GM21390 (cell line): ENCODE measurements at regions not wholly inside any gene's neighbourhood (a gene's known extent, or its start where the extent isn't known, plus 50 kb on each side); places are given as distances from the start of the nearest gene placed in this dataset.

Experiments
- ATAC-seq: cut with Tn5 transposase; IDR thresholded peaks from one replicate; pipeline ENCODE4 v1.9.1; 2021; ENCODE audit not compliant: unreplicated experiment

DNA sequence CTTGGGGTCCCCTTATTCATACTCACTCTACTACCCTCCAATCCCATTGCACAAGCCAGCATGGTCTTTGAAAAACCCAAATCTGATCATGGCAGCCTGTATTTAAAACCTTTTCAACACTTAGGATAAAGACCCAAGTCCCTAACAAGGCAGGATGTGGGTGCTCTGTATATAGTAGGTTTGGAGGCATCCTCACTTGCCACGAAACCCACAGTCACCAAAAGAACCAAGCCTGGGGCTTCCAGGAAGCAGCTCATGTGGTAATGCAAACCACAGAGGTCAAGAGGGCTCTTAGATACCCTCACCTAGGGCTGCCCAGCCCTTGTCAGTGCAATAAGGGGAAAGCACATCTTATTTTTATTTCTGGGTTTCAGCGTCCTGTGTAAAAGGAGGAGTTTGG lies 218.6 kb upstream of the ASIC2 start:
- no peak for ATAC-seq

GRCh38 chr17:33512113-33512512 lies 219.0 kb upstream of the ASIC2 start:
- ATAC-seq = no peak

GRCh38 chr17:33513769-33514168 lies 220.7 kb upstream of the ASIC2 start:
- no peak for ATAC-seq

GRCh38 chr17:33514369-33514768 lies 221.3 kb upstream of the ASIC2 start:
- no peak for ATAC-seq

- no peak for ATAC-seq
Observed at GRCh38 chr17:33515974-33516373, 222.9 kb upstream of the ASIC2 start.

GRCh38 chr17:33516645-33517044 lies 223.6 kb upstream of the ASIC2 start:
- no peak for ATAC-seq

DNA sequence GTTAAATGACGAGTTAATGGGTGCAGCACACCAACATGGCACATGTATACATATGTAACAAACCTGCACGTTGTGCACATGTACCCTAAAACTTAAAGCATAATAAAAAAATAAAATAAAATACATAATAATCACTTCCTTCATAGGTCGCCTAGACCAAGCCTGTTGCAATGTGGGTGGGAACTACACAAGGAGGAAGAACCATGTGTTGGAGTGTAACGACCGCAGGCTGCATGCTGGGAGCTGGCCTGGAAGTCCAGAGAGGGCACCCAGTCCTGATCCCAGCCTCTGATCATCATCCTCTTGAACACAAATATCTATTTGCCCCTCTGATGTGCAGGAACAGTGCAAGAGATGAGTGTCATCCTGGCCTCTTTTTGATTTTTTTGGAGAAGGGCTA lies 224.7 kb upstream of the ASIC2 start:
- ATAC-seq = no peak

GRCh38 chr17:33519692-33520091 lies 226.6 kb upstream of the ASIC2 start:
- no peak for ATAC-seq

DNA sequence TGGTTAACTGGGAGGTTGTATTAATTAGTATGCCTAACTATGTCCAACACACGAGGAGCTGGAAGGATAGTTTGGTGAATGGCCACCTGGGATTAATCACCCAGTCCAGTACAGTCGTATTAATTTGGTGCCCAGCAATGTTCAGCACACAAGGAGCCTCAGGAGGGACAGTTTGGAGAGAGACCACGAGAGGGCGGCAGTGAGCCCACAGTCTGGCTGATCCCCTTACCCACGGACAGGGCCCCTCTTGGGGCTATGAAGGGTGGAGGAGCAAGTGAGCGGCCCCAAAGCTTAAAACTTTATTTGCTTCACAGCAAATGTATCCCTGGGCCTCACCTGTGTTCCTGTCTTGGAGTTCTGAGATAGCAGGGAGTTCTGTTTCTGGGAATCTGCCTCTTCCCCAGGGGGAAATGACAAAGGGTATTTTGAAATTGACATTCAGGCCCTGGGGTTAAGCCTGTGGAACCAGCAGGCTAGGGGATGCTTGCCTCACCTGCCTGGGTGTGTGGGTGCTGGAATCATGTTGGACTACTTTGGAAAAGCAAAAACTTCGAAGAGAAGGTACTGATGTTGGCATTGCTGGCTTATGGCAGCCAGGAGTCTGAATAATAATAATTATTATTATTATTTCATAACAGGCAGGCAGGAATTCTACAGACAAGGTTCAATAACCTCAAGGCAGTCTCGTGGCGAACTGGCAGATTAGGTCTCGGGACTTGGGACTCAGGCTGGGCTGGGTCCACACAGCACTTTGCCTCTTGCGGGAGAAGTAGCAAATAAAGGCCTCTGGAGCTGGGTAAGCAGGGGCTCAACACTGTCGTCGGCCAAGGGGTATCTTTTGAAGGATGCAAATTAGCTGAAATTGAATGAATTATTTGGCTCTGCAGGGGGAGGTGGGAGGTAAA lies 227.6 kb upstream of the ASIC2 start:
- no peak for ATAC-seq

DNA sequence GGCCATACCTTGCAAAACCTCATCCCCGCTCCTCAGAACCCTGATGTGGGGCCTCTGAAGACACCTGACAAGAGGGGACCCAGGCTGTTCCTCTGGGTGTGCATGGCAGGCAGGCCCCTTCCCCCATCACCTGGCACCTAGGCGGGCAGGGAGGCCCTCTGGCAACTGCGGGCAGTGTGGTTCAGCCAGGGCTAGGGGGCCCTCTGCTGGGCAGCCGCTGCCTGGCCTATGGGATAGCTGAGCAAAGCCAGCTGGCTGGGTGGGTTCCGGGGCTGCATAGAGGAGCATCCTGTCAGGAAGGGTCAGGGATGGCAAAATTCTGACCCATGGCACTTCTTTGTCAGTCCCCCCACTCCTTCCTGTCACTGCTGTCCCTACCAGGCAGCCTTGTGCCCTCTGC lies 228.7 kb upstream of the ASIC2 start:
- ATAC-seq = no peak

GRCh38 chr17:33522623-33523022 lies 229.5 kb upstream of the ASIC2 start:
- ATAC-seq = no peak

- no peak for ATAC-seq
Observed at GRCh38 chr17:33523577-33523981, 230.5 kb upstream of the ASIC2 start.

- no peak for ATAC-seq
Observed at GRCh38 chr17:33525186-33525585, 232.1 kb upstream of the ASIC2 start.

GRCh38 chr17:33526717-33527116 lies 233.6 kb upstream of the ASIC2 start:
- ATAC-seq = no peak

GRCh38 chr17:33527290-33527689 lies 234.2 kb upstream of the ASIC2 start:
- no peak for ATAC-seq

GRCh38 chr17:33528846-33529245 lies 235.8 kb upstream of the ASIC2 start:
- ATAC-seq = no peak

DNA sequence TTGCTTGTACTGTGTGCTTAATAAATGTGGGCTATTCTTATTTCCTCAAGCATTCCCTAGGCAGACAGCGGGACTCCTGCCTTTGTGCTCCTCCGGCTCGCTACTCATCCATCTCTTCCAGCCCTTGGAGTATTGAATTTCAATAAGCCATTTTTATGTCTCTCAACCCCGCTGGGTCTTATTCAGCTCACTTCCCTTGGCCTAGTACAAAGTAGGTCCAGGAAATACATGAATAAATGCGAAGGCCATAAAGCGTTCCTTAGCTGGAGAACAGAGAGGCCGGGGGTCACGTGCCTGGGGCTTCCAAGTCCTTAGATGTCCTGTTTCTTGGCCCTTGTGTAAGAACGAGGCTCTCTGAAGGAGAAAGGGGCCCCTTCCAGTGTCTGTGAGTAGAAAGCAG lies 236.7 kb upstream of the ASIC2 start:
- ATAC-seq = no peak

- no peak for ATAC-seq
Observed at GRCh38 chr17:33531311-33531710, 238.2 kb upstream of the ASIC2 start.

GRCh38 chr17:33534087-33534486 lies 241.0 kb upstream of the ASIC2 start:
- ATAC-seq = no peak

- ATAC-seq = no peak
Observed at GRCh38 chr17:33545124-33545523, 252.0 kb upstream of the ASIC2 start.

DNA sequence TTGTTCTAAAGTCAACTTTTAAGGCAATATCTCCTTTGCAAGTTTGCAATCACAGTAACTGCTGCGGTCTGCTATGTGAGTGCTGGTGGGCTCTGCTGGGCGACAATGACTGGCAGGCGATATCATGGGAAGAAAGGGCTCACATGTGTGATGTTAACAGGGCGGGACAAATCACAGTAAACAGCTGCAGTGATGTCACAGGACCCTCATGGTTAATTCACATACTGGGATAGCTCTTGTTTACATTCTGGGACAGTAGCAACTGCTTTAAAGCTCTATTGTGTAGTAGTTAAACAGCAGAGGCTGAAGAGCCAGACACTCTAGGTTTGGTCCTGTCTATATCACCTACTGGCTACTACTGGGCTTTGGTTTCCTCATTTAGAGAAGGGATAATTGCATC lies 257.2 kb upstream of the ASIC2 start:
- no peak for ATAC-seq

DNA sequence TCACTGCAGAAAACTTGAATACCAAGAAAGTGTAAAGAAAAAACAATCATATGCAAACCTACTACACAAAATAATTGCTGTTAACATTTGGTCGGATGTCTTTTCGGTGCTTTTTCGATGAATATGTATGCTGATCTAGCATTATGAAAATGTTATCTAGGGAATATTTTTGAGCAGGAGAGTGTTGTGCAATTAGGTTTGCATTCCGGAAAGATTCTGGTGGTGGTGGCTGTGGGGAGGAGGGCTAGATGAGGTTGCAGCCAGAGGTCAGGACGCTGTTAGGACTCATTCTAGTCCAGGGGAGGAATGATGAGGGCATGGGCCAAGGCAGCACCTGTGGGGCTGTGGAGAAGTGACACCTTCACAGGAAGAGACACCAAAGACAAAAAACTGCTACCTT lies 258.0 kb upstream of the ASIC2 start:
- no peak for ATAC-seq

GRCh38 chr17:33551911-33552310 lies 258.8 kb upstream of the ASIC2 start:
- ATAC-seq = no peak
